ENCODE measurements at regions not wholly inside any gene's neighbourhood (a gene's known extent, or its start where the extent isn't known, plus 50 kb on each side); places are given as distances from the start of the nearest gene placed in this dataset.

DNA sequence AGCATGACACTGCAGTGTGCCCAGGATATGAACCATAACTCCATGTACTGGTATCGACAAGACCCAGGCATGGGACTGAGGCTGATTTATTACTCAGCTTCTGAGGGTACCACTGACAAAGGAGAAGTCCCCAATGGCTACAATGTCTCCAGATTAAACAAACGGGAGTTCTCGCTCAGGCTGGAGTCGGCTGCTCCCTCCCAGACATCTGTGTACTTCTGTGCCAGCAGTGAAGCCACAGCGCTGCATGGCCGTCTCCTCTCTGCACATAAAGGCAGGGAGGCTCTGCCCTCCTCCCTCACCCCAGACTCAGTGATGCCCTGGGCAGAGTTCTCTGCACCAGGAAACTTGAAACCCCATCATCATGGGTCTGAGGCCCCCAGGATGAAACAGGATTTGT, 70.7 kb upstream of the PRSS58 start:
- no peak for TF ChIP-seq CTCF (IDR thresholded peaks at IDR 0.05)
- TF ChIP-seq POLR2AphosphoS5 (IDR thresholded peaks at IDR 0.05) = no peak
- no peak for TF ChIP-seq POLR2A (IDR thresholded peaks at IDR 0.05)

Measured in breast epithelium (tissue), 3 donors.